Dermis blood vessel endothelial cell (primary cell): ENCODE measurements at regions not wholly inside any gene's neighbourhood (a gene's known extent, or its start where the extent isn't known, plus 50 kb on each side); places are given as distances from the start of the nearest gene placed in this dataset.

ENCODE experiments used
- DNase-seq: peaks from one replicate; pipeline ENCODE4 v3.0.0; 2010

- DNase-seq: no peak
Measured at GRCh38 chr3:23644099-23644498, 161.7 kb upstream of the UBE2E1 start.

GRCh38 chr3:23644676-23645075, 161.1 kb upstream of the UBE2E1 start:
- DNase-seq: no peak

- DNase-seq: no peak
Measured at GRCh38 chr3:23645533-23646183, 160.1 kb upstream of the UBE2E1 start.

GRCh38 chr3:23646184-23646920, 159.4 kb upstream of the UBE2E1 start:
- no peak for DNase-seq

GRCh38 chr3:23647706-23648258, 158.0 kb upstream of the UBE2E1 start:
- DNase-seq: no peak

GRCh38 chr3:23648326-23648995, 157.3 kb upstream of the UBE2E1 start:
- DNase-seq: peak; percentile 58

- no peak for DNase-seq
Measured at GRCh38 chr3:23648996-23649395, 156.8 kb upstream of the UBE2E1 start.

GRCh38 chr3:23649448-23649847, 156.3 kb upstream of the UBE2E1 start:
- DNase-seq: no peak

- peak; percentile 66 for DNase-seq
Measured at GRCh38 chr3:23650371-23651140, 155.2 kb upstream of the UBE2E1 start.

- DNase-seq: no peak
Measured at GRCh38 chr3:23653647-23654525, 151.9 kb upstream of the UBE2E1 start.

- no peak for DNase-seq
Measured at GRCh38 chr3:23654571-23654970, 151.2 kb upstream of the UBE2E1 start.

GRCh38 chr3:23655749-23656148, 150.0 kb upstream of the UBE2E1 start:
- DNase-seq: no peak

GRCh38 chr3:23656199-23656598, 149.6 kb upstream of the UBE2E1 start:
- DNase-seq: no peak

GRCh38 chr3:23656821-23657220, 148.9 kb upstream of the UBE2E1 start:
- DNase-seq: no peak

GRCh38 chr3:23657647-23658046, 148.1 kb upstream of the UBE2E1 start:
- no peak for DNase-seq

- DNase-seq: no peak
Measured at GRCh38 chr3:23659274-23659673, 146.5 kb upstream of the UBE2E1 start.

- DNase-seq: no peak
Measured at GRCh38 chr3:23659840-23660430, 145.8 kb upstream of the UBE2E1 start.

GRCh38 chr3:23662079-23662617, 143.6 kb upstream of the UBE2E1 start:
- no peak for DNase-seq

- no peak for DNase-seq
Measured at GRCh38 chr3:23663246-23663645, 142.5 kb upstream of the UBE2E1 start.

- DNase-seq: peak; percentile 18
Measured at GRCh38 chr3:23663661-23664186, 142.0 kb upstream of the UBE2E1 start.

- DNase-seq: no peak
Measured at GRCh38 chr3:23664459-23664858, 141.3 kb upstream of the UBE2E1 start.
